SK-N-SH (cell line): ENCODE measurements at regions not wholly inside any gene's neighbourhood (a gene's known extent, or its start where the extent isn't known, plus 50 kb on each side); places are given as distances from the start of the nearest gene placed in this dataset.

Experiments
- CHD2 ChIP-seq: fragments of 150-350 bp; IDR thresholded peaks from 2 replicates; pipeline ENCODE4 v1.6.1; 2018; ENCODE audit warnings: low read length; ENCODE audit not compliant: partially characterized antibody
- CTCF ChIP-seq: fragments of 200-600 bp; sonication (generic); IDR thresholded peaks from 2 replicates; pipeline ENCODE4 v1.6.1; 2017; ENCODE audit warnings: antibody characterized with exemption, mild to moderate bottlenecking, moderate library complexity
- MAX ChIP-seq: IDR thresholded peaks from 2 replicates; pipeline ENCODE4 v1.4.0; 2012; ENCODE audit warnings: low read depth
- MXI1 ChIP-seq: IDR thresholded peaks from 2 replicates; pipeline ENCODE4 v1.6.1; 2012; ENCODE audit warnings: mild to moderate bottlenecking, low read depth, low read length, improper control_type of control experiment
- RAD21 ChIP-seq: IDR thresholded peaks from 2 replicates; pipeline ENCODE4 v1.6.1; 2012; ENCODE audit warnings: mild to moderate bottlenecking, low read length
- TAF1 ChIP-seq: IDR thresholded peaks from 2 replicates; pipeline ENCODE4 v1.6.1; 2012; ENCODE audit warnings: low read depth, mild to moderate bottlenecking, low read length, moderate library complexity, borderline replicate concordance
- TF ChIP-seq, protein P1 (sequence below): IDR thresholded peaks from 2 replicates; pipeline ENCODE4 v1.6.1; 2012; ENCODE audit warnings: mild to moderate bottlenecking, low read depth, low read length, moderate library complexity

GRCh38 chr16:9593440-9593839 lies 502.0 kb downstream of the HAPSTR1 start:
- TF ChIP-seq RAD21 (no peak), CTCF (no peak), MXI1 (no peak), MAX (no peak), TAF1 (no peak), CHD2 (no peak)
- TF ChIP-seq, protein P1, sequence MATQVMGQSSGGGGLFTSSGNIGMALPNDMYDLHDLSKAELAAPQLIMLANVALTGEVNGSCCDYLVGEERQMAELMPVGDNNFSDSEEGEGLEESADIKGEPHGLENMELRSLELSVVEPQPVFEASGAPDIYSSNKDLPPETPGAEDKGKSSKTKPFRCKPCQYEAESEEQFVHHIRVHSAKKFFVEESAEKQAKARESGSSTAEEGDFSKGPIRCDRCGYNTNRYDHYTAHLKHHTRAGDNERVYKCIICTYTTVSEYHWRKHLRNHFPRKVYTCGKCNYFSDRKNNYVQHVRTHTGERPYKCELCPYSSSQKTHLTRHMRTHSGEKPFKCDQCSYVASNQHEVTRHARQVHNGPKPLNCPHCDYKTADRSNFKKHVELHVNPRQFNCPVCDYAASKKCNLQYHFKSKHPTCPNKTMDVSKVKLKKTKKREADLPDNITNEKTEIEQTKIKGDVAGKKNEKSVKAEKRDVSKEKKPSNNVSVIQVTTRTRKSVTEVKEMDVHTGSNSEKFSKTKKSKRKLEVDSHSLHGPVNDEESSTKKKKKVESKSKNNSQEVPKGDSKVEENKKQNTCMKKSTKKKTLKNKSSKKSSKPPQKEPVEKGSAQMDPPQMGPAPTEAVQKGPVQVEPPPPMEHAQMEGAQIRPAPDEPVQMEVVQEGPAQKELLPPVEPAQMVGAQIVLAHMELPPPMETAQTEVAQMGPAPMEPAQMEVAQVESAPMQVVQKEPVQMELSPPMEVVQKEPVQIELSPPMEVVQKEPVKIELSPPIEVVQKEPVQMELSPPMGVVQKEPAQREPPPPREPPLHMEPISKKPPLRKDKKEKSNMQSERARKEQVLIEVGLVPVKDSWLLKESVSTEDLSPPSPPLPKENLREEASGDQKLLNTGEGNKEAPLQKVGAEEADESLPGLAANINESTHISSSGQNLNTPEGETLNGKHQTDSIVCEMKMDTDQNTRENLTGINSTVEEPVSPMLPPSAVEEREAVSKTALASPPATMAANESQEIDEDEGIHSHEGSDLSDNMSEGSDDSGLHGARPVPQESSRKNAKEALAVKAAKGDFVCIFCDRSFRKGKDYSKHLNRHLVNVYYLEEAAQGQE, result no peak
